ENCODE measurements at regions not wholly inside any gene's neighbourhood (a gene's known extent, or its start where the extent isn't known, plus 50 kb on each side); places are given as distances from the start of the nearest gene placed in this dataset.
"Not testable (repeated sequence)": the region's sequence is repeated elsewhere in the genome, so short reads cannot be mapped to it uniquely, and the experiment has no call there.

DNA sequence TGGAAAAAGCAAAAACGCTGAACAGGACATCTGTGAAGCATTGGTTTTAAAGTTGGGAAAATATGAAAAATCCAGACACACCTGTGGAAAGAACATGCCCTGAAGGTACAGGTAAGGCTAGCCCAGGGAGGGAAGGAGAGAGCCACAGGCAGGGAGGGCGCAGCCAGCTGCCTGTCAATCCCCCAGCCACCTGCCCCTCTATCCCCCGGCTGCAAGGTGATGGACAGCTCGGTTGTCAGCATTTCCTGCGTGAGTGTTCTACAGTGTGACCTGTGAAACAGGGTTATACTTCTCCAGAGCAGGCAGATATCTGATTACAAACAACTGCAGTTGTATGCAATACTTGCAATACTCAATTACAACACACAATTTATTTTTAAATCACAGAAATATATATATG lies 358.1 kb downstream of the SMOC2 start:
- TF ChIP-seq EP300 (IDR thresholded peaks at IDR 0.05), result no peak
- H3K4me3 ChIP-seq, result no peak overlapping the region
- no peak for DNase-seq (ENCODE audit: low spot score in 2 of 2)
- no peaks in the 10 kb centered on the region for H3K9me3 ChIP-seq
- no peaks in the 10 kb centered on the region for H3K27me3 ChIP-seq
- 66 to 67% methylated on average over 5 of the region's 5 CpGs for WGBS, 2 donors
- H3K4me1 ChIP-seq, result no peaks in the 10 kb centered on the region
- no peak overlapping the region for H3K27ac ChIP-seq
- H3K36me3 ChIP-seq, result no peaks in the 10 kb centered on the region

DNA sequence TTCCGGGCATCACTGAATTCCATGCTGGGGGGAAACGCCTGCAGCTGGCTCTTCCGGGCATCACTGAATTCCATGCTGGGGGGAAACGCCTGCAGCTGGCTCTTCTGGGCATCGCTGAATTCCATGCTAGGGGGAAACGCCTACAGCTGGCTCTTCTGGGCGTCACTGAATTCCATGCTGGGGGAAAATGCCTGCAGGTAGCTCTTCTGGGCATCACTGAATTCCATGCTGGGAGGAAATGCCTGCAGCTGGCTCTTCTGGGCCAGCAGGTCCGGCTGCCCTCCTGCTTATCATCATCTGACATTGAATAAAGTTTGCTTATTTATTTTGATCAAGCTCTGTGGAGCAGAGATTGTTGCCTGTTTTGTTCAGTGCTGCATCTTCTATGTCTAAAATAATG lies 355.1 kb downstream of the SMOC2 start:
- no peak overlapping the region for H3K27ac ChIP-seq
- no peak for DNase-seq (ENCODE audit: low spot score in 2 of 2)
- TF ChIP-seq, protein P1, sequence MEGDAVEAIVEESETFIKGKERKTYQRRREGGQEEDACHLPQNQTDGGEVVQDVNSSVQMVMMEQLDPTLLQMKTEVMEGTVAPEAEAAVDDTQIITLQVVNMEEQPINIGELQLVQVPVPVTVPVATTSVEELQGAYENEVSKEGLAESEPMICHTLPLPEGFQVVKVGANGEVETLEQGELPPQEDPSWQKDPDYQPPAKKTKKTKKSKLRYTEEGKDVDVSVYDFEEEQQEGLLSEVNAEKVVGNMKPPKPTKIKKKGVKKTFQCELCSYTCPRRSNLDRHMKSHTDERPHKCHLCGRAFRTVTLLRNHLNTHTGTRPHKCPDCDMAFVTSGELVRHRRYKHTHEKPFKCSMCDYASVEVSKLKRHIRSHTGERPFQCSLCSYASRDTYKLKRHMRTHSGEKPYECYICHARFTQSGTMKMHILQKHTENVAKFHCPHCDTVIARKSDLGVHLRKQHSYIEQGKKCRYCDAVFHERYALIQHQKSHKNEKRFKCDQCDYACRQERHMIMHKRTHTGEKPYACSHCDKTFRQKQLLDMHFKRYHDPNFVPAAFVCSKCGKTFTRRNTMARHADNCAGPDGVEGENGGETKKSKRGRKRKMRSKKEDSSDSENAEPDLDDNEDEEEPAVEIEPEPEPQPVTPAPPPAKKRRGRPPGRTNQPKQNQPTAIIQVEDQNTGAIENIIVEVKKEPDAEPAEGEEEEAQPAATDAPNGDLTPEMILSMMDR (IDR thresholded peaks at IDR 0.05), result no peak
- no peak for TF ChIP-seq EP300 (IDR thresholded peaks at IDR 0.05)
- TF ChIP-seq POLR2A (IDR thresholded peaks at IDR 0.05), result no peak
- H3K4me3 ChIP-seq, result no peak overlapping the region
- H3K4me1 ChIP-seq, result no peaks in the 10 kb centered on the region
- WGBS, 2 donors, result 87 to 93% methylated on average over 5 to 8 of the region's 8 CpGs
- H3K36me3 ChIP-seq, result no peaks in the 10 kb centered on the region
- H3K9me3 ChIP-seq, result no peaks in the 10 kb centered on the region
- H3K27me3 ChIP-seq, result no peaks in the 10 kb centered on the region

DNA sequence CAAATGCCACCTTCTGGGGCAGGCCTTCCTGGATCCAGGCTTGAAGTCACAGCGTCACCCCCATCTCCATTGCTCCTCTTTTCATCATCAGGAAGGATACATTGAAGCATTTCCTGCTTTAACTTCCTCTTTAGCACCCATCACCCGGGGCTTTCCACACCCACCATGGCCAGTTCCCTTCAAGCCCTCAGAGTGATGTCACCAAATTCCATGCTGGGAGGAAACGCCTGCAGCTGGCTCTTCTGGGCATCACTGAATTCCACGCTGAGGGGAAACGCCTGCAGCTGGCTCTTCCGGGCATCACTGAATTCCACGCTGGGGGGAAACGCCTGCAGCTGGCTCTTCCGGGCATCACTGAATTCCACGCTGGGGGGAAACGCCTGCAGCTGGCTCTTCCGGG lies 354.6 kb downstream of the SMOC2 start:
- H3K27me3 ChIP-seq; H3K27ac ChIP-seq; DNase-seq (ENCODE audit: low spot score in 2 of 2); H3K36me3 ChIP-seq; H3K4me3 ChIP-seq; H3K4me1 ChIP-seq; H3K9me3 ChIP-seq: not testable (repeated sequence)
- 80 to 95% methylated on average over 6 to 7 of the region's 12 CpGs for WGBS, 2 donors

DNA sequence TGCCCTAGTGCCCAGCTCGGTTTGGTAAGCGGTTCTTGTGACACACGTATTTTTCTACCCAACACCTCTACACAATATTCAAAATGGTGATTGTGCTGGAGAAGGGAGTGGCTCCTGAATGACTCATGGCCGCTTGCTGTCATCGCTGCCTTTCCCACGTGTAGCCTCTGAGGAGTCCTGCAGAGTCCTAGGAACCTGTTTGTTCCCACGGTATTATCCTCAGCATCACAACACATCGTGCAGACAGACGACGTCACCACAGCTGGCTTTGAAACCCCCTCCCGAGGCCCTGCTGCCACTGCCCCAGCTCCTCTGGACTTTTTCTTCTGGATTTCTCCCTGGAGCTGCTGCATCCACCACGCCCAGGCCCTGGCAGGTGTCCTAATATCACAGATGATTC lies 353.5 kb downstream of the SMOC2 start:
- 91 to 92% methylated on average over 12 of the region's 12 CpGs for WGBS, 2 donors
- DNase-seq (ENCODE audit: low spot score in 2 of 2), result no peak

DNA sequence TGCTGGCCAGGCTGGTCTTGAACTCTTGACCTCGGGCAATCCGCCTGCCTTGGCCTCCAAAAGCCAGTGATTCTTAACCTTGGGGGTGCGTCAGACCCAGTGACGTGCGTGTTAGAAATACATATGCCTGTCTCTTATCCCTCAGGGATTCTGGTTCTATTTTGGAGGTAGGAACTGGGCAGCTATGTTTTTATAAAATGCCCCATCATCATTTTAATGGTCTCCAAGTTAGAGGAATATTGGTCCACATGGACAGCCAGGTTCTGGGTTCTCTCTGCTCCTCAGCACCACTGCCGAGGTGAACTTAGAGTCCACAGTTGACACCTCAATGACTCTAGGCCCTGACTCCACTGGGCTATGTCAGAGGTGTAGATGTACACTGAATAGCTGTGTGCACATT lies 352.7 kb downstream of the SMOC2 start:
- Histone ChIP-seq H3K36me3 (no peaks in the 10 kb centered on the region), H3K4me1 (no peaks in the 10 kb centered on the region), H3K27ac (no peak overlapping the region), H3K27me3 (no peaks in the 10 kb centered on the region), H3K4me3 (no peak overlapping the region), H3K9me3 (no peaks in the 10 kb centered on the region)
- TF ChIP-seq, protein P1 (IDR thresholded peaks at IDR 0.05), result no peak
- no peak for TF ChIP-seq POLR2A (IDR thresholded peaks at IDR 0.05)
- no peak for TF ChIP-seq EP300 (IDR thresholded peaks at IDR 0.05)
- WGBS, 2 donors, result 81 to 88% methylated on average over 6 of the region's 6 CpGs
- no peak for DNase-seq (ENCODE audit: low spot score in 2 of 2)

More for the DNA sequence above, 353.5 kb downstream of the SMOC2 start:
- no peak overlapping the region for H3K4me3 ChIP-seq
- no peak for TF ChIP-seq POLR2A (IDR thresholded peaks at IDR 0.05)
- TF ChIP-seq, protein P1 (IDR thresholded peaks at IDR 0.05), result no peak
- TF ChIP-seq EP300 (IDR thresholded peaks at IDR 0.05), result no peak
- no peaks in the 10 kb centered on the region for H3K36me3 ChIP-seq
- no peaks in the 10 kb centered on the region for H3K4me1 ChIP-seq
- no peak overlapping the region for H3K27ac ChIP-seq
- no peaks in the 10 kb centered on the region for H3K27me3 ChIP-seq
- no peaks in the 10 kb centered on the region for H3K9me3 ChIP-seq

DNA sequence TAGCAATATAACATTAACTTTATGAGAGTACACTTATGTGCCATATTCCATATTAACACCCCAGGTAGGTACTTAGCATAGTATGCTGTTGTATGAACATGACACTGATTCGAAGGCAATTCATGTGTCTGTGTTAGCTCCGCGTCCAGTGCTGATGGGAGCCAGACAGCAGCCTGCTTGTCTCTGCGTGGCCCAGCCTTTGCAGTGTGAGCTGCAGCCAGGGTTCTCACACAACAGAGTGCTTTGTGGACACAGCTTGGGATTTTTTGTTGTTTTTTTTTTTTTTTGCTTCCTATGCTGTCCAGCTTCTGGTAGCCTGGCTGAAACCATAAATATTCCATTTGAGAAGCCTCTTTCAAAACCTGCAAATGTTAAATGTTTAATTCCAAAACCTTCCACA lies 350.9 kb downstream of the SMOC2 start:
- H3K4me1 ChIP-seq, result no peaks in the 10 kb centered on the region
- no peak for DNase-seq (ENCODE audit: low spot score in 2 of 2)
- H3K27ac ChIP-seq, result no peak overlapping the region
- no peaks in the 10 kb centered on the region for H3K9me3 ChIP-seq
- no peaks in the 10 kb centered on the region for H3K36me3 ChIP-seq
- TF ChIP-seq EP300 (IDR thresholded peaks at IDR 0.05) (no peak), POLR2A (IDR thresholded peaks at IDR 0.05) (no peak)
- TF ChIP-seq, protein P1 (IDR thresholded peaks at IDR 0.05), result no peak
- 55 to 60% methylated on average over 4 of the region's 4 CpGs for WGBS, 2 donors
- no peaks in the 10 kb centered on the region for H3K27me3 ChIP-seq
- no peak overlapping the region for H3K4me3 ChIP-seq

All from tibial nerve (tissue), 4 donors.